ENCODE measurements at regions not wholly inside any gene's neighbourhood (a gene's known extent, or its start where the extent isn't known, plus 50 kb on each side); places are given as distances from the start of the nearest gene placed in this dataset.

DNA sequence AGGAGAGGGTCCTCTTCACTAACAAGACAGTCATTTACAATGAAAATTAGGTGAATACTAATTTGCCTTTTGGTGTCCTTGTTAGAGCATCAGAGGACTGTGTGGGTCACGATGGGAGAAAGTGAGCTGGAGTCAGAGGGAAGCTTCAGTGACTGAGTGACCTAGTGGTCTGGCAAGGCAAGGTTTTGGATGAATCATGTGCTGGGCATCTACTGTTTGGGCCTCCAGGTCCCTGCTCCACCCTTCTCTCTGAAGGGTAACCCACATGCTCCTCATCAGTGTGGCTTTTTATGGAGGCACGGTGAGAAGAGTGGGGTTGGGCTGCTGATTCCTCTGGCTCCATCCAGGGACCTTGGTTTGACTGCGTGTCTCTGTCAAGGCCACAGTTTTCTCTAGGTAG is 60.5 kb upstream of the EXOC2 start (continued):
- TF ChIP-seq NFYA (IDR thresholded peaks at IDR 0.05; ENCODE audit: borderline replicate concordance, low read depth, low read length) (no peak), RB1 (IDR thresholded peaks at IDR 0.05; ENCODE audit: borderline replicate concordance) (no peak), HDGF (IDR thresholded peaks at IDR 0.05) (no peak), JUND (IDR thresholded peaks at IDR 0.05; ENCODE audit: low read depth, low read length) (no peak), SMAD5 (IDR thresholded peaks at IDR 0.05; ENCODE audit: low read depth) (no peak), EZH2 (IDR thresholded peaks at IDR 0.05; ENCODE audit: borderline replicate concordance, control insufficient read depth, low read depth, low read length) (no peak), IRF3 (IDR thresholded peaks at IDR 0.05) (no peak), MTA3 (IDR thresholded peaks at IDR 0.05; ENCODE audit: borderline replicate concordance, low read length) (no peak)
- TF ChIP-seq, protein P1, sequence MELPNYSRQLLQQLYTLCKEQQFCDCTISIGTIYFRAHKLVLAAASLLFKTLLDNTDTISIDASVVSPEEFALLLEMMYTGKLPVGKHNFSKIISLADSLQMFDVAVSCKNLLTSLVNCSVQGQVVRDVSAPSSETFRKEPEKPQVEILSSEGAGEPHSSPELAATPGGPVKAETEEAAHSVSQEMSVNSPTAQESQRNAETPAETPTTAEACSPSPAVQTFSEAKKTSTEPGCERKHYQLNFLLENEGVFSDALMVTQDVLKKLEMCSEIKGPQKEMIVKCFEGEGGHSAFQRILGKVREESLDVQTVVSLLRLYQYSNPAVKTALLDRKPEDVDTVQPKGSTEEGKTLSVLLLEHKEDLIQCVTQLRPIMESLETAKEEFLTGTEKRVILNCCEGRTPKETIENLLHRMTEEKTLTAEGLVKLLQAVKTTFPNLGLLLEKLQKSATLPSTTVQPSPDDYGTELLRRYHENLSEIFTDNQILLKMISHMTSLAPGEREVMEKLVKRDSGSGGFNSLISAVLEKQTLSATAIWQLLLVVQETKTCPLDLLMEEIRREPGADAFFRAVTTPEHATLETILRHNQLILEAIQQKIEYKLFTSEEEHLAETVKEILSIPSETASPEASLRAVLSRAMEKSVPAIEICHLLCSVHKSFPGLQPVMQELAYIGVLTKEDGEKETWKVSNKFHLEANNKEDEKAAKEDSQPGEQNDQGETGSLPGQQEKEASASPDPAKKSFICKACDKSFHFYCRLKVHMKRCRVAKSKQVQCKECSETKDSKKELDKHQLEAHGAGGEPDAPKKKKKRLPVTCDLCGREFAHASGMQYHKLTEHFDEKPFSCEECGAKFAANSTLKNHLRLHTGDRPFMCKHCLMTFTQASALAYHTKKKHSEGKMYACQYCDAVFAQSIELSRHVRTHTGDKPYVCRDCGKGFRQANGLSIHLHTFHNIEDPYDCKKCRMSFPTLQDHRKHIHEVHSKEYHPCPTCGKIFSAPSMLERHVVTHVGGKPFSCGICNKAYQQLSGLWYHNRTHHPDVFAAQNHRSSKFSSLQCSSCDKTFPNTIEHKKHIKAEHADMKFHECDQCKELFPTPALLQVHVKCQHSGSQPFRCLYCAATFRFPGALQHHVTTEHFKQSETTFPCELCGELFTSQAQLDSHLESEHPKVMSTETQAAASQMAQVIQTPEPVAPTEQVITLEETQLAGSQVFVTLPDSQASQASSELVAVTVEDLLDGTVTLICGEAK (IDR thresholded peaks at IDR 0.05; ENCODE audit: borderline replicate concordance) = no peak

- Histone ChIP-seq H3K9me3 (replicated peaks; ENCODE audit: control insufficient read depth, insufficient read depth, low read length) (no peaks in the 10 kb centered on the region), H3K4me3 (no peak overlapping the region), H3K4me1 (ENCODE audit: control insufficient read depth, insufficient read depth, low read length) (no peaks in the 10 kb centered on the region), H3K27me3 (replicated peaks in 1 of 2; ENCODE audit: control insufficient read depth in 2 of 2, insufficient read depth in 2 of 2, low read length in 1 of 2) (no peaks in the 10 kb centered on the region; a peak in 1 of 4 replicates), H3K27ac (ENCODE audit: control insufficient read depth, insufficient read depth) (no peak overlapping the region), H4K20me1 (ENCODE audit: control insufficient read depth, insufficient read depth) (no peaks in the 10 kb centered on the region), H3K36me3 (ENCODE audit: control insufficient read depth in 2 of 2, insufficient read depth in 2 of 2, low read length in 1 of 2) (no peaks in the 10 kb centered on the region), H2AFZ (ENCODE audit: control insufficient read depth, low read depth, low read length) (no peak overlapping the region), H3K9ac (ENCODE audit: control insufficient read depth, insufficient read depth, low read length) (no peak overlapping the region), H3K79me2 (ENCODE audit: control insufficient read depth, insufficient read depth, low read length) (no peaks in the 10 kb centered on the region), H3K4me2 (ENCODE audit: control insufficient read depth, insufficient read depth) (no peak overlapping the region)
- ChIA-PET RAD21 (ENCODE audit: unreplicated experiment) (no interaction called here), CTCF (no interaction called here), POLR2A (no interaction called here), SMC1A (ENCODE audit: uncharacterized antibody, unreplicated experiment) (no interaction called here)
- in situ Hi-C loops (cut with MboI) (no loop called here), intact Hi-C loops (cut with micrococcal nuclease; ENCODE audit: unreplicated experiment) (no loop called here)
- no peak for ATAC-seq
- 71% methylated on average over 2 of the region's 2 CpGs for WGBS (ENCODE audit: insufficient coverage, insufficient replicate concordance, low lambda C conversion rate, missing lambda C conversion rate)
- DNase-seq (ENCODE audit: low read depth, low spot score) = no peak
- no peak for FAIRE-seq
- BruUV-seq (replicated peaks) = no TSS peak
- no peak for TF ChIP-seq NKRF (conservative IDR thresholded peaks at IDR 0.05)
- TF ChIP-seq YBX1 (IDR thresholded peaks at IDR 0.05) = no peak
- no peak for TF ChIP-seq PAX5 (IDR thresholded peaks at IDR 0.05; ENCODE audit: borderline replicate concordance, low read depth, low read length)
- TF ChIP-seq, protein P2, sequence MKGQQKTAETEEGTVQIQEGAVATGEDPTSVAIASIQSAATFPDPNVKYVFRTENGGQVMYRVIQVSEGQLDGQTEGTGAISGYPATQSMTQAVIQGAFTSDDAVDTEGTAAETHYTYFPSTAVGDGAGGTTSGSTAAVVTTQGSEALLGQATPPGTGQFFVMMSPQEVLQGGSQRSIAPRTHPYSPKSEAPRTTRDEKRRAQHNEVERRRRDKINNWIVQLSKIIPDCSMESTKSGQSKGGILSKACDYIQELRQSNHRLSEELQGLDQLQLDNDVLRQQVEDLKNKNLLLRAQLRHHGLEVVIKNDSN (IDR thresholded peaks at IDR 0.05; ENCODE audit: borderline replicate concordance, extremely low read length, insufficient read depth, low read depth, low read length) = no peak
- TF ChIP-seq ELK1 (IDR thresholded peaks at IDR 0.05; ENCODE audit: low read depth, low read length) = no peak
These were observed 59.5 kb upstream of the EXOC2 start for GRCh38 chr6:752438-752837.

All from GM12878 (cell line).